HCT116 (cell line): ENCODE measurements at regions not wholly inside any gene's neighbourhood (a gene's known extent, or its start where the extent isn't known, plus 50 kb on each side); places are given as distances from the start of the nearest gene placed in this dataset.

Experiments
- ATAC-seq: fragments of 200-7000 bp; cut with Tn5 transposase; 2 replicates; pipeline ENCODE4 v1.9.1; 2020; ENCODE audit warnings: mild to moderate bottlenecking, moderate library complexity
- BruUV-seq: library from RNA; stranded (reverse); fragments of 400-500 nt; replicated peaks from 2 replicates; lab custom pipeline; 2021; lab: Mats Ljungman, UMichigan
- CTCF ChIA-PET: fragments of 300-600 bp; sonication (Branson Sonifier 250); formaldehyde crosslinking; loops from one replicate; lab custom pipeline; 2021; ENCODE audit warnings: antibody characterized with exemption; lab: Charles Lee
- POLR2A ChIA-PET: fragments of 300-600, 350-600 bp; sonication (Branson Sonifier 250); formaldehyde crosslinking; loops from one replicate; lab custom pipeline; 2021; ENCODE audit warnings: antibody characterized with exemption; lab: Charles Lee
- RAD21 ChIA-PET, 2 experiments: fragments of 300-600 bp; sonication (Branson Sonifier 250); formaldehyde crosslinking; loops; one replicate each; lab custom pipeline; 2023; ENCODE audit warnings: low total read pairs in 2 of 2; ENCODE audit not compliant: uncharacterized antibody in 2 of 2, unreplicated experiment in 2 of 2, low non-redundant PET in 1 of 2; lab: Charles Lee
- DNase-seq: peaks from one replicate; pipeline ENCODE4 v3.0.0-alpha.2; 2010; ENCODE audit warnings: low read depth, low spot score
- H2AFZ ChIP-seq: fragments of 200-600 bp; shearing (Covaris generic), sonication (generic); 2 replicates; pipeline ENCODE4 v1.6.1; 2017; ENCODE audit warnings: low read depth, mixed run types, mixed read lengths, antibody characterized with exemption, low read length; ENCODE audit not compliant: poor library complexity, severe bottlenecking
- H3K27ac ChIP-seq: 2 replicates; pipeline ENCODE4 v1.5.1; 2012; ENCODE audit warnings: low read depth, low read length
- H3K27me3 ChIP-seq: fragments of 200-600 bp; sonication (generic); 2 replicates; pipeline ENCODE4 v1.6.1; 2016; ENCODE audit warnings: mixed run types, low read length, mixed read lengths; ENCODE audit not compliant: insufficient read depth
- H3K36me3 ChIP-seq, 2 experiments: fragments of 200-500 bp in 1 of 2; fragments of 200-600 bp in 1 of 2; sonication (Bioruptor generic) in 1 of 2; sonication (generic) in 1 of 2; 2 replicates each; pipeline versions ENCODE4 v1.5.1 to v1.6.1; 2014 to 2016; ENCODE audit warnings: low read length in 2 of 2, inconsistent platforms in 1 of 2, mixed read lengths in 1 of 2, mixed run types in 1 of 2; ENCODE audit not compliant: insufficient read depth in 2 of 2, control insufficient read depth in 1 of 2
- H3K4me1 ChIP-seq, 2 experiments: fragments of 200-600 bp in 1 of 2; sonication (generic) in 1 of 2; 2 replicates each; pipeline versions ENCODE4 v1.5.1 to v1.6.1; 2012 to 2017; ENCODE audit warnings: low read length in 2 of 2, inconsistent platforms in 1 of 2, mild to moderate bottlenecking in 1 of 2, mixed read lengths in 1 of 2, mixed run types in 1 of 2, moderate library complexity in 1 of 2; ENCODE audit not compliant: insufficient read depth in 2 of 2, control insufficient read depth in 1 of 2
- H3K4me2 ChIP-seq: fragments of 200-600 bp; sonication (generic); 2 replicates; pipeline ENCODE4 v1.6.1; 2017; ENCODE audit warnings: mixed run types, low read length, mixed read lengths
- H3K4me3 ChIP-seq, 2 experiments: fragments of 200-600 bp in 1 of 2; sonication (generic) in 1 of 2; replicated peaks in 1 of 2; 2 replicates each; pipeline ENCODE4 v1.5.1; 2011 to 2016; ENCODE audit warnings: low read length in 2 of 2, control low read depth in 1 of 2, low read depth in 1 of 2, mild to moderate bottlenecking in 1 of 2, mixed read lengths in 1 of 2, mixed run types in 1 of 2
- H3K79me2 ChIP-seq: fragments of 200-600 bp; sonication (generic); 2 replicates; pipeline ENCODE4 v1.6.1; 2017; ENCODE audit warnings: mild to moderate bottlenecking, mixed run types, low read length, moderate library complexity, mixed read lengths; ENCODE audit not compliant: insufficient read depth
- H3K9ac ChIP-seq: fragments of 200-600 bp; sonication (generic); 2 replicates; pipeline ENCODE4 v1.6.1; 2016; ENCODE audit warnings: low read length, mixed read lengths
- H3K9me2 ChIP-seq: fragments of 200-600 bp; sonication (generic), shearing (Covaris generic); 2 replicates; pipeline ENCODE4 v1.6.1; 2017; ENCODE audit warnings: mixed run types, mild to moderate bottlenecking, moderate library complexity; ENCODE audit not compliant: insufficient read depth
- H3K9me3 ChIP-seq, 2 experiments: fragments of 200-500 bp in 1 of 2; fragments of 200-600 bp in 1 of 2; sonication (Bioruptor generic) in 1 of 2; sonication (generic) in 1 of 2; 2 replicates each; pipeline ENCODE4 v1.6.1; 2014 to 2017; ENCODE audit warnings: low read length in 2 of 2, mixed read lengths in 2 of 2, inconsistent platforms in 1 of 2, low read depth in 1 of 2, mild to moderate bottlenecking in 1 of 2, mixed run types in 1 of 2, moderate library complexity in 1 of 2; ENCODE audit not compliant: control insufficient read depth in 1 of 2, insufficient read depth in 1 of 2
- H4K20me1 ChIP-seq: fragments of 200-600 bp; sonication (generic), shearing (Covaris generic); 2 replicates; pipeline ENCODE4 v1.6.1; 2017; ENCODE audit warnings: mixed run types, mild to moderate bottlenecking, moderate library complexity; ENCODE audit not compliant: insufficient read depth
- CBX3 ChIP-seq: IDR thresholded peaks from 2 replicates; pipeline ENCODE4 v1.6.1; 2012; ENCODE audit warnings: low read depth
- CEBPB ChIP-seq: IDR thresholded peaks from 2 replicates; pipeline ENCODE4 v1.6.1; 2012; ENCODE audit warnings: low read depth
- EZH2 ChIP-seq: fragments of 200-600 bp; sonication (generic); IDR thresholded peaks from 2 replicates; pipeline ENCODE4 v1.6.1; 2017; ENCODE audit warnings: antibody characterized with exemption, mixed run types
- EZH2phosphoT487 ChIP-seq: fragments of 200-600 bp; IDR thresholded peaks from 2 replicates; pipeline ENCODE4 v1.6.1; 2018; ENCODE audit warnings: antibody characterized with exemption, borderline replicate concordance
- FOSL1 ChIP-seq: IDR thresholded peaks from 2 replicates; pipeline ENCODE4 v1.6.1; 2012; ENCODE audit warnings: low read depth
- POLR2A ChIP-seq: IDR thresholded peaks from 2 replicates; pipeline ENCODE4 v1.7.0; 2011; ENCODE audit warnings: borderline replicate concordance; ENCODE audit not compliant: insufficient read depth, insufficient read length; ENCODE audit errors: extremely low read depth
- SIN3A ChIP-seq: IDR thresholded peaks from 2 replicates; pipeline ENCODE4 v1.6.1; 2012; ENCODE audit warnings: low read depth
- SRF ChIP-seq: IDR thresholded peaks from 2 replicates; pipeline ENCODE4 v1.6.1; 2012; ENCODE audit warnings: low read depth
- TCF7L2 ChIP-seq: IDR thresholded peaks from 2 replicates; pipeline ENCODE4 v1.7.0; 2011; ENCODE audit warnings: borderline replicate concordance, inconsistent platforms; ENCODE audit not compliant: insufficient read depth, insufficient read length; ENCODE audit errors: extremely low read depth
- ZNF274 ChIP-seq: fragments of 200-500 bp; sonication (Bioruptor generic); IDR thresholded peaks from 2 replicates; pipeline ENCODE4 v1.6.1; 2014; ENCODE audit warnings: mild to moderate bottlenecking, low read depth, low read length, inconsistent platforms
- intact Hi-C: fragments of 100-400 bp; cut with micrococcal nuclease; formaldehyde crosslinking; loops from 2 replicates; pipeline ENCODE4 v1.10.0; 2022
- TF ChIP-seq, protein P1 (sequence below), 3 experiments: fragments of 200-600 bp in 1 of 3; sonication (generic) in 1 of 3; IDR thresholded peaks in 2 of 3; conservative IDR thresholded peaks in 1 of 3; 2 replicates each; pipeline ENCODE4 v1.5.1; 2012 to 2017; ENCODE audit warnings: low read depth in 2 of 3, low read length in 2 of 3, antibody characterized with exemption in 1 of 3, borderline replicate concordance in 1 of 3, control low read depth in 1 of 3, mild to moderate bottlenecking in 1 of 3, mixed read lengths in 1 of 3, mixed run types in 1 of 3, moderate library complexity in 1 of 3; ENCODE audit not compliant: insufficient read depth in 1 of 3
- TF ChIP-seq, protein P2 (sequence below): IDR thresholded peaks from 2 replicates; pipeline ENCODE4 v1.6.1; 2011; ENCODE audit warnings: mild to moderate bottlenecking, low read length, moderate library complexity; ENCODE audit not compliant: insufficient replicate concordance; ENCODE audit errors: extremely low read depth
- TF ChIP-seq, protein P3 (sequence below): IDR thresholded peaks from 2 replicates; pipeline ENCODE4 v1.6.1; 2012; ENCODE audit warnings: low read depth
- TF ChIP-seq, protein P4 (sequence below): IDR thresholded peaks from 2 replicates; pipeline ENCODE4 v1.6.1; 2012

DNA sequence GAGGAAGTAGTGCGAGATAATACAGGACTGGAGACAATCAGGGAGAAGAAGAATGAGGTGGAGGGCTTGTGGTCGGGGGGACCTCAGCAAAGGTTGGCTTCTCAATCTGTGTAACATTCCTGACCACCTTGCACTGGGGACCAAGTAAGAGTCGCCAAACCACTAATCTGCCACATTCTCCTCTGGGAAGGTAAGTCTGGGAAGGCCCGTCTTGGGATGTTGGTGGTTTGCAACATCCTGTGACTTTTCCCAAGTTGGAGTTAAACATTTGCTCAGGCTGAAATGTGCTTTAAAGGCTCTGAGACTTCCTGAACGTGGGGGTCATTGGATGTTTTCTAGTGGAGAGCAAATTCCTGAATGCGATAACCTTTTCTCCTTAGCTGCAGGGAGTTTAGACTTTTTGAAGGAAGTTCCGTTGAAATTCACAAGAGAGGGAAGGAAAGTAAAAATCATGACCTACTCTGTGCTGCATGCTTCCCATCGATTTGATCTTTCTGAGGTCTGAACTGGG, 325.9 kb downstream of the RPS6KC1 start:
- no peak for TF ChIP-seq EZH2phosphoT487
- TF ChIP-seq SIN3A = no peak
- TF ChIP-seq CBX3 = no peak
- TF ChIP-seq TCF7L2 = no peak
- TF ChIP-seq CEBPB = no peak
- TF ChIP-seq, protein P1, sequence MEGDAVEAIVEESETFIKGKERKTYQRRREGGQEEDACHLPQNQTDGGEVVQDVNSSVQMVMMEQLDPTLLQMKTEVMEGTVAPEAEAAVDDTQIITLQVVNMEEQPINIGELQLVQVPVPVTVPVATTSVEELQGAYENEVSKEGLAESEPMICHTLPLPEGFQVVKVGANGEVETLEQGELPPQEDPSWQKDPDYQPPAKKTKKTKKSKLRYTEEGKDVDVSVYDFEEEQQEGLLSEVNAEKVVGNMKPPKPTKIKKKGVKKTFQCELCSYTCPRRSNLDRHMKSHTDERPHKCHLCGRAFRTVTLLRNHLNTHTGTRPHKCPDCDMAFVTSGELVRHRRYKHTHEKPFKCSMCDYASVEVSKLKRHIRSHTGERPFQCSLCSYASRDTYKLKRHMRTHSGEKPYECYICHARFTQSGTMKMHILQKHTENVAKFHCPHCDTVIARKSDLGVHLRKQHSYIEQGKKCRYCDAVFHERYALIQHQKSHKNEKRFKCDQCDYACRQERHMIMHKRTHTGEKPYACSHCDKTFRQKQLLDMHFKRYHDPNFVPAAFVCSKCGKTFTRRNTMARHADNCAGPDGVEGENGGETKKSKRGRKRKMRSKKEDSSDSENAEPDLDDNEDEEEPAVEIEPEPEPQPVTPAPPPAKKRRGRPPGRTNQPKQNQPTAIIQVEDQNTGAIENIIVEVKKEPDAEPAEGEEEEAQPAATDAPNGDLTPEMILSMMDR (IDR thresholded peaks at IDR 0.05 in 2 of 3, conservative IDR thresholded peaks at IDR 0.05 in 1 of 3; ENCODE audit: borderline replicate concordance in 1 of 3, insufficient read depth in 1 of 3, low read depth in 2 of 3, low read length in 2 of 3) = no peak
- no peak for TF ChIP-seq POLR2A
- TF ChIP-seq FOSL1 = no peak
- TF ChIP-seq, protein P2, sequence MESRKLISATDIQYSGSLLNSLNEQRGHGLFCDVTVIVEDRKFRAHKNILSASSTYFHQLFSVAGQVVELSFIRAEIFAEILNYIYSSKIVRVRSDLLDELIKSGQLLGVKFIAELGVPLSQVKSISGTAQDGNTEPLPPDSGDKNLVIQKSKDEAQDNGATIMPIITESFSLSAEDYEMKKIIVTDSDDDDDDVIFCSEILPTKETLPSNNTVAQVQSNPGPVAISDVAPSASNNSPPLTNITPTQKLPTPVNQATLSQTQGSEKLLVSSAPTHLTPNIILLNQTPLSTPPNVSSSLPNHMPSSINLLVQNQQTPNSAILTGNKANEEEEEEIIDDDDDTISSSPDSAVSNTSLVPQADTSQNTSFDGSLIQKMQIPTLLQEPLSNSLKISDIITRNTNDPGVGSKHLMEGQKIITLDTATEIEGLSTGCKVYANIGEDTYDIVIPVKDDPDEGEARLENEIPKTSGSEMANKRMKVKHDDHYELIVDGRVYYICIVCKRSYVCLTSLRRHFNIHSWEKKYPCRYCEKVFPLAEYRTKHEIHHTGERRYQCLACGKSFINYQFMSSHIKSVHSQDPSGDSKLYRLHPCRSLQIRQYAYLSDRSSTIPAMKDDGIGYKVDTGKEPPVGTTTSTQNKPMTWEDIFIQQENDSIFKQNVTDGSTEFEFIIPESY = no peak
- TF ChIP-seq ZNF274 = no peak
- TF ChIP-seq, protein P3, sequence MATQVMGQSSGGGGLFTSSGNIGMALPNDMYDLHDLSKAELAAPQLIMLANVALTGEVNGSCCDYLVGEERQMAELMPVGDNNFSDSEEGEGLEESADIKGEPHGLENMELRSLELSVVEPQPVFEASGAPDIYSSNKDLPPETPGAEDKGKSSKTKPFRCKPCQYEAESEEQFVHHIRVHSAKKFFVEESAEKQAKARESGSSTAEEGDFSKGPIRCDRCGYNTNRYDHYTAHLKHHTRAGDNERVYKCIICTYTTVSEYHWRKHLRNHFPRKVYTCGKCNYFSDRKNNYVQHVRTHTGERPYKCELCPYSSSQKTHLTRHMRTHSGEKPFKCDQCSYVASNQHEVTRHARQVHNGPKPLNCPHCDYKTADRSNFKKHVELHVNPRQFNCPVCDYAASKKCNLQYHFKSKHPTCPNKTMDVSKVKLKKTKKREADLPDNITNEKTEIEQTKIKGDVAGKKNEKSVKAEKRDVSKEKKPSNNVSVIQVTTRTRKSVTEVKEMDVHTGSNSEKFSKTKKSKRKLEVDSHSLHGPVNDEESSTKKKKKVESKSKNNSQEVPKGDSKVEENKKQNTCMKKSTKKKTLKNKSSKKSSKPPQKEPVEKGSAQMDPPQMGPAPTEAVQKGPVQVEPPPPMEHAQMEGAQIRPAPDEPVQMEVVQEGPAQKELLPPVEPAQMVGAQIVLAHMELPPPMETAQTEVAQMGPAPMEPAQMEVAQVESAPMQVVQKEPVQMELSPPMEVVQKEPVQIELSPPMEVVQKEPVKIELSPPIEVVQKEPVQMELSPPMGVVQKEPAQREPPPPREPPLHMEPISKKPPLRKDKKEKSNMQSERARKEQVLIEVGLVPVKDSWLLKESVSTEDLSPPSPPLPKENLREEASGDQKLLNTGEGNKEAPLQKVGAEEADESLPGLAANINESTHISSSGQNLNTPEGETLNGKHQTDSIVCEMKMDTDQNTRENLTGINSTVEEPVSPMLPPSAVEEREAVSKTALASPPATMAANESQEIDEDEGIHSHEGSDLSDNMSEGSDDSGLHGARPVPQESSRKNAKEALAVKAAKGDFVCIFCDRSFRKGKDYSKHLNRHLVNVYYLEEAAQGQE = no peak
- no peak for TF ChIP-seq SRF
- TF ChIP-seq, protein P4, sequence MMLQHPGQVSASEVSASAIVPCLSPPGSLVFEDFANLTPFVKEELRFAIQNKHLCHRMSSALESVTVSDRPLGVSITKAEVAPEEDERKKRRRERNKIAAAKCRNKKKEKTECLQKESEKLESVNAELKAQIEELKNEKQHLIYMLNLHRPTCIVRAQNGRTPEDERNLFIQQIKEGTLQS = no peak
- no peak for TF ChIP-seq EZH2
- TF ChIP-seq, all 23 proteins: peak for 0
- no peaks in the 10 kb centered on the region for H3K4me1 ChIP-seq
- ATAC-seq = no peak
- ChIA-PET CTCF (no interaction called here), RAD21 (no interaction called here), POLR2A (no interaction called here)
- no peaks in the 10 kb centered on the region for H3K9me3 ChIP-seq
- no peak overlapping the region for H3K4me2 ChIP-seq
- H3K79me2 ChIP-seq = no peaks in the 10 kb centered on the region
- H4K20me1 ChIP-seq = no peaks in the 10 kb centered on the region
- no peak overlapping the region for H3K4me3 ChIP-seq
- H3K27me3 ChIP-seq = no peaks in the 10 kb centered on the region
- no peak overlapping the region for H2AFZ ChIP-seq
- H3K9me2 ChIP-seq = no peaks in the 10 kb centered on the region
- no peaks in the 10 kb centered on the region for H3K36me3 ChIP-seq
- no peak overlapping the region for H3K27ac ChIP-seq
- no peak overlapping the region for H3K9ac ChIP-seq
- no peak for DNase-seq
- BruUV-seq = no TSS peak
- intact Hi-C loops = no loop called here
